Cerebellar cortex (tissue), 1 donor: ENCODE measurements at regions not wholly inside any gene's neighbourhood (a gene's known extent, or its start where the extent isn't known, plus 50 kb on each side); places are given as distances from the start of the nearest gene placed in this dataset.

Experiments
- DNase-seq: peaks from one replicate; pipeline ENCODE4 v3.0.0-alpha.2; 2015; ENCODE audit warnings: low spot score

DNA sequence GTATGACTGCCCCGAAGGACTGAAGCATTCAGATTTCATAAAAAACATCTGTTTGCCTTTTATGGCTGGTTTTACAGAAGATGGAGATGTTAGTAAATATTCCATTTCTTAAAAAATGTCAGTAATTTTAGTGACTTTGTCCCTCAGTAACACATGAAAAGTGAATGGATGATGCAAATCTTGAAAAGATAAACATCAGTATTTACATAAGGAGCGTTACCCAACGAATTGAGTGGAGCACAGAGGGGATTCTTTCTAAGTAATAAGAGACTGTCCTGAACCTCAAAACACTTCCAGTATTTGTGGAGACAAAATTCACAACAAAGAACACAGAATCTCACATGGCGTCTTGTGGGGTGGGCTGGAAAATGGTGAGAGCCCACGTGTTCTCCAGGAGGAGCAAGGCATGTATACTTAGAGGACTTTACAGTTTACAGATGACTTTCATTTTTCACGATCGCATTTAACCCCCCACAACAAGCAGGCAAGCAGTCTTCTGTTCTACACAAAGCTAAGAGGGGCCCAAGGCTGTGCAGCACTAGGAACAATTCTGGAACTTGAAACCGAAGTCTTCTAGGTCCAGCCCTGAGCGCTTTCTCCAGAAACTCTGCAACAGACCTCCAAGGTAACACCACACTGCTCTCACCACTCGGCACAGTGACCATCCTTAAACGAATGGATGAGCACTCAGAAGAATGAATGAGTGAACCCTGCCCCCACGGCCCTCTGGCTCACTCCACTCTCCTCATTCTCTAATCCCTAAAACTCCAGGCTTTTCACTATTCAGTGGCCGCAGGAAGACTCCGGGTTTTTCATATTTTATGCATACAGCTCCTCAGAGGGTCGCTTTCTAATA is 709.8 kb downstream of the UQCRFS1 start:
- no peak for DNase-seq

DNA sequence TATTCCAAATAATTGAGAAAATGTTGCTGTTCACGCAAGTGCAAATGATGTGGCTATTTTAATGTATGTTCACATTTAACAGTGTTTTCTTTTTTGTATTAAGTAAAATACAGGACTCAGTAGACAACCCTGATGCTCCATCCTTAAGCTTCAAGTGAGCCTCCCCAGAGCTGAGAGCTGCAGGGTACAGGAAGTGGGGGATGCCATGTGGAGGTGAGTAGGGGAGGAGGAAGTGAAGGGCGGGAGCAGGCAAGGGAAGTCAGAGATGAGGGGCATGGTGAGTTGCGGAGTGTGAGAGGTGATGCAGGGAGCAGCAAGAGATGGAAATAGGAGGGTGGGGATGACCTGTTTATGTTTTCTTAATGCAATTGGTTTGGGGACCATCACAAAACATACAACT is 711.0 kb downstream of the UQCRFS1 start:
- no peak for DNase-seq

DNA sequence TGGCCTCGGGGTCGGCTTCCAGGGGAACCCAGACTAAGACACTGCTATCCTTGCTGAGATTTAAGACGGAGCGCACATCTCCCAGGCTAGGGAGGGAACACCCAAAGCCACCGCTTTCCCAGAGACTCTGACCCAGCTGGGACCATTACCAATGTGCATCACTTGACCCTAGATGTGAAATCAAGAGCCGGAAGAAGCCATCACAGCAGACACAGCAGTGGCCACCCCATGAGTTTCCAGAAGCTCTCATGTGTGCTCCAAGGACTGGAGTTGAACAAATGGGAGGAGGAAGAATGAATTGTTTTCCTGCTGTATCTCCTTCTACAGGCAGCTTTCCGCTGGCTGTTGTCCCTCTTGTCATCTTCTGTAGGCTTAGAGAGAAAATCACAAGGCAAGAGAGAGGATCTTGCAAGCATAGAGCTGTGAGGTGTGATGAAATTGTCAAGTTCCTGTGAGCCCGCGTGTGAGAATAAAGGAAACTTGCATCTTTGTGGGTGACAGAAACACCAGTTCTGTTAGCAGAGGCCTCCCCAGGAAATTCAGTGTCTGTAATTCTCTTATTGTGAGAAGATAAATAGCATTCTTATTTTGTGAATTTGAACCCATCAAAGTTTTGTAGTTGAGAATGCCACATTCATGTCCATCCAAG is 711.8 kb downstream of the UQCRFS1 start:
- no peak for DNase-seq

GRCh38 chr19:28500296-28500695 is 712.7 kb downstream of the UQCRFS1 start:
- DNase-seq: no peak

DNA sequence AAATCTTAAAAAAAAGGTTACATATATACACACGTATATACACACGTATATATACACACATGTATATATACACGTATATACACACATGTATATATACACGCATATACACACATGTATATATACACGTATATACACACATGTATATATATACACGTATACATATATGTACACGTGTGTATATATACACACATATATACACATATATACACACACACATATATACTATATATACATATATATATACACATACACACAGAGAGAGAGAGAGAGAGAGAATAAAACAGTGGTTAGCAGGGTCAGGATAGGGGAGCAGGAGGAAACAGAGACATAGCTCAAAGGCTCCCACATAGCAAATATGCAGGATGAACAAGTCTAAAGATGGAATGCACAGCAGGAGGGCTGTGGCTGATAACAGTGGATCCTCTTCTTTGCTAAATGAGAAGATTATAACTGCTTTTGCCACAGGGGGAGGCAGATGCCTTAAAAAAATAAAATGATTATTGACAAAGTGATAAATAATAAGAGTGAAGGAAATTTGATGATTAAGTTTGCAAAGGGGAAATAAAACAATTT is 714.5 kb downstream of the UQCRFS1 start:
- DNase-seq: no peak

- no peak for DNase-seq
Measured at GRCh38 chr19:28497887-28498286, 715.1 kb downstream of the UQCRFS1 start.

DNA sequence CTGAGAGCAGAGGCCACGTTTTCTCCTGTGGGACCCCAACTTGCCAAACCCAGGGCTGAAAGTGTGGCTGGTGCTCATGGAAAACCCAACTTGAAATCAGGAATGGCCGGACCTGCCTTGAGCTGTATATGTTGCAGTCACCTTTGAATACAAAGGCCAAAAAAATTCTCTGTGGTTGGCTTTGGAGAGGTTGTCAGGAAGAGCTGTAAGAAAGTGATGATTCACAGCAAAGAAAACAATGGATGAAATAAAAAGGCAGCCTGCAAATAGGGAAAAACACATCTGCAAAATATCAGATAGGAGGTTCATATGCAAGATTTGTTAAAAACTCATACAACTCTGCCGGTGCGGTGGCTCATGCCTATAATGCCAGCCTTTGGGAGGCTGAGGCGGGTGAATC is 715.8 kb downstream of the UQCRFS1 start:
- no peak for DNase-seq

GRCh38 chr19:28495046-28495445 is 717.9 kb downstream of the UQCRFS1 start:
- DNase-seq: no peak

GRCh38 chr19:28494461-28494860 is 718.5 kb downstream of the UQCRFS1 start:
- no peak for DNase-seq

DNA sequence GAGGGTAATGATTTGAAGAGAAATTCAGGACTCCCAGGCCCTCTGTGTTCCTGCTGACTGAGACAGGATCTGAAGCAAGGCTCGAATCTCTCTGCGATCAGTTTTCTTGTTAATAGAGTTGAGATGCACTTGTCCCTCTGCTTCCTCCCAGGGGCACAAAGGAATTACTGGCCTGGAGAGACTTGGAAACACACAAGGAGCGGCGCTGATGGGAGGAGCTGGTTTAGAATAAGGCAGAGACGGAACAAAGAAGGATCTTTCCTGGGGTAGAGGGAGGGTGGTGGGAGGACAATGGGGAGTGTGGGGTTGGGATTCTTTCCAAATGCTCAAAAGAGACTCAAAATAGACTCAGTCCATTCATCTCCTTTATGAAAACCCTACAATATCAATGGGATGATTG is 719.1 kb downstream of the UQCRFS1 start:
- no peak for DNase-seq

DNA sequence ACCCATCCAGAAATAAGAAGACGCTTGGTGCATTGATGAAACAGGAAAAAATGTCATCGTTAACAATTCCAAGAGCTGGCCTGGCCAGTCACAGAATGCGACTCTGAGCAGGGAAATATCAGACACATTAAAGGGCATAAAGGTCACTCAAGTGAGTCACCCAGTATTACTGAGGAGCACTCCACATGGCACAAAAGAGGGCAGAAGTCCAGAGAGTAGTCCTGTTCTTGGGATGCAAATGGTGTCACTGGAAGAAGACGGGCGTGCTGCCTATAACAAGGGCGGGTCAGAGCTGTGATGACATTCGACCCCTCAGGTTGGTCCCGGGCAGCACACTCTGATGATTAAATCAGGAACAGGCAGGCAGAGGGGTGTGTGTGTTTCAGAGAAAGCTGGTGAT is 720.3 kb downstream of the UQCRFS1 start:
- no peak for DNase-seq

DNA sequence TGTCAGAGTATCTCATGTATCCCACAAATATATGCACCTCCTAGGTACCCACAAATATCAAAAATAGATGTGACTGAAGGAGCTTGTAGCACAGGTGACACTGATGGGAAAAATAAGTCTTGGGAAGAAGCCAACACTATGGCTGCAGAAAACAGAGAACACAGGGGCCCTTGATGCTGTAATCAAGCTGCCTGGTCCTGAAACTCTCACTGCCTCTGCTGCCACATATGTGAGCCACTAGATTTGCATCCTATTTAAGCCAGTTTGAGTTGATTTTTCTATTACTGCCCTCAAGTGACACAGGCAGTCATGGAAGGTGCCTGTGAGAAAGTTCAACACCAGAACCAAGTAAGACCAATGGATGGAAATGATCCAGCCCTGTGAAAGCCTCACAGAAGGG is 720.8 kb downstream of the UQCRFS1 start:
- DNase-seq: no peak

- DNase-seq: no peak
Measured at GRCh38 chr19:28489776-28490175, 723.2 kb downstream of the UQCRFS1 start.

- DNase-seq: no peak
Measured at GRCh38 chr19:28489126-28489660, 723.8 kb downstream of the UQCRFS1 start.

DNA sequence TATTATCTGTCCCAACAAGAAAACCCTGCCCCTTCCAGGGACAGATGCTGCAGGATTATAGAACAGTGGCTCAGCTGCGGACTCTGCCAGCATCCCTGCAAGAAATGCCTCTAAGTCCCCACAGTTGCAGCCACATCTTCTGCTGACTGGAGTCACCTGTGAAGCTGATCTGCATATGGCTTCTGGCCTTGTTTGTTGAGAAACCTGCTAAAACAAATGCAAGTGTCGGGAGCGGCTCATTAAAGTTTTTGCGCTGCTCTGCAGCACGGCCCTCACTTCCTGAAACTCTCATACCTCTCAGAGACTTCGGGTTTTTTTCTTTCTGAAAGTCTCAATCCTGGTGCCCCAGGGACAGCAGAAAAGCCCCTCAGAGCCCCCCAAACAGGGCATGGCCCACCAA is 725.0 kb downstream of the UQCRFS1 start:
- DNase-seq: no peak

- DNase-seq: no peak
Measured at GRCh38 chr19:28486926-28487325, 726.0 kb downstream of the UQCRFS1 start.

GRCh38 chr19:28486473-28486872 is 726.5 kb downstream of the UQCRFS1 start:
- DNase-seq: no peak

- no peak for DNase-seq
Measured at GRCh38 chr19:28485292-28485691, 727.7 kb downstream of the UQCRFS1 start.

DNA sequence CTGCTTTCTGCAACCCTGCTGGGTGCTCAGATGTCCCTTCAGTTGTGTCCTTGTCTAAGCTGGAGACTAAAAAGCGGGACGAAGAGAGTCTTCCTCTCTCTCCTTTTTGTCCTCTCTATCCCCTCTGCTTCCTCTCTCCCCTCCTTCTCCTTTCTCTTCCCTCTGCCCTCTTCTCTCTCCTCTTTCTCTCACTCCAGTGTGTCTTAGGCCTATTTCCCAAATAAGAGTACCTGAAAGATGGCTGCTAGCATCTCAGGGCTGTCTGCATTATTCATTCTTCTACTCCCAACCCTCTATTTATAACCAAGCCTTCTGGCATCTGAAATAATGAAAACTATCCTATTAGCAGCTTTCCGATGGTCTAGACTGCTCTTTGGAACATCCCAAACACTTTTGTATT is 729.8 kb downstream of the UQCRFS1 start:
- no peak for DNase-seq

- DNase-seq: no peak
Measured at GRCh38 chr19:28482221-28482620, 730.7 kb downstream of the UQCRFS1 start.

- no peak for DNase-seq
Measured at GRCh38 chr19:28481674-28482073, 731.3 kb downstream of the UQCRFS1 start.

- no peak for DNase-seq
Measured at GRCh38 chr19:28475525-28475924, 737.4 kb downstream of the UQCRFS1 start.

DNA sequence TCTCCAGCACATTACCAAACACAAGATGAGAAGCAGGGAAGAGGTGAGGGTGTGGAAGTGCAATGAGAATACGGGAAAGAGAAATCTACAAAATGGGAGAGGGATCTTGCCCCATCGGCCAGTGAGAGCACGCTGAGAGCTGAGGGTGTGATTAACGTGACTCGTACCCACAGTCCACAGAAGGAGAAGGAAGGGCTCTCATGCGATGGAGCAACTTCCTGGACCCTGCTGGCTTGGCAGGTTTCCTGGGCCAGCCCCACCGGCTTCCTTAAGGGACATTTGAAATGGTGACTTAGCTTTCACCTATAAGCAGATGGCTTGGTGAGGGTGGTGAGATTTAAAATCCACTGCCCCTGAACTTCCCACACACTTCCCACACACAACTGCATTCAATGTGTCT is 740.1 kb downstream of the UQCRFS1 start:
- no peak for DNase-seq
